H1 (cell line): ENCODE measurements at regions not wholly inside any gene's neighbourhood (a gene's known extent, or its start where the extent isn't known, plus 50 kb on each side); places are given as distances from the start of the nearest gene placed in this dataset.

Experiments
- CTCF ChIA-PET: fragments of 300-600 bp; sonication (Branson Sonifier 250); formaldehyde crosslinking; loops from one replicate; lab custom pipeline; 2021; ENCODE audit not compliant: partially characterized antibody; lab: Charles Lee
- POLR2A ChIA-PET: fragments of 300-600 bp; sonication (Branson Sonifier 250); formaldehyde crosslinking; loops from one replicate; lab custom pipeline; 2021; ENCODE audit warnings: inconsistent platforms; ENCODE audit not compliant: partially characterized antibody; lab: Charles Lee
- DNase-seq, 2 experiments: peaks; one replicate each; pipeline versions ENCODE4 v3.0.0 to v3.0.0-alpha.2; 2010 to 2022; ENCODE audit warnings: low spot score in 2 of 2, low read depth in 1 of 2, mixed read lengths in 1 of 2
- FAIRE-seq: peaks from 2 replicates; lab custom pipeline; 2011; peaks lifted over from hg19 to GRCh38; lab: Jason Lieb, UNC
- H2AFZ ChIP-seq: 2 replicates; pipeline ENCODE4 v1.8.1; 2012; ENCODE audit warnings: low read length, inconsistent platforms
- H2AK5ac ChIP-seq: 2 replicates; pipeline ENCODE4 v1.6.1; 2013; ENCODE audit warnings: low read depth, low read length
- H2BK120ac ChIP-seq: replicated peaks from 2 replicates; pipeline ENCODE3; 2013; ENCODE audit warnings: low read depth, low read length, inconsistent platforms
- H2BK12ac ChIP-seq: 2 replicates; pipeline ENCODE4 v1.6.1; 2013; ENCODE audit warnings: low read depth, low read length
- H2BK15ac ChIP-seq: 2 replicates; pipeline ENCODE4 v1.6.1; 2013; ENCODE audit warnings: low read length
- H2BK20ac ChIP-seq: 2 replicates; pipeline ENCODE4 v1.6.1; 2013; ENCODE audit warnings: low read length
- H2BK5ac ChIP-seq: 2 replicates; pipeline ENCODE4 v1.6.1; 2013; ENCODE audit warnings: low read depth, low read length
- H3K14ac ChIP-seq: 2 replicates; pipeline ENCODE4 v1.6.1; 2013; ENCODE audit warnings: inconsistent platforms; ENCODE audit not compliant: insufficient read length
- H3K18ac ChIP-seq: 2 replicates; pipeline ENCODE4 v1.6.1; 2013; ENCODE audit warnings: low read length; ENCODE audit errors: extremely low read depth
- H3K23ac ChIP-seq: 2 replicates; pipeline ENCODE4 v1.6.1; 2013; ENCODE audit warnings: inconsistent platforms; ENCODE audit not compliant: insufficient read length
- H3K23me2 ChIP-seq: 2 replicates; pipeline ENCODE4 v1.6.1; 2013; ENCODE audit warnings: low read depth, low read length
- H3K27ac ChIP-seq: 2 replicates; pipeline ENCODE4 v1.6.1; 2011; ENCODE audit warnings: low read depth, low read length, inconsistent platforms
- H3K27me3 ChIP-seq, 4 experiments: replicated peaks in 1 of 4; 1 replicate in 1 of 4; 2 replicates in 3 of 4; pipeline versions ENCODE4 v1.6.1 to v1.8.1; 2011 to 2013; ENCODE audit warnings: low read length in 3 of 4, mild to moderate bottlenecking in 3 of 4, inconsistent platforms in 2 of 4, mixed read lengths in 2 of 4, moderate library complexity in 1 of 4; ENCODE audit not compliant: control insufficient read depth in 3 of 4, insufficient read depth in 3 of 4; ENCODE audit errors: extremely low read depth in 1 of 4
- H3K36me3 ChIP-seq, 4 experiments: 2 replicates each; pipeline versions ENCODE4 v1.6.1 to v1.8.1; 2011 to 2013; ENCODE audit warnings: mild to moderate bottlenecking in 4 of 4, low read length in 3 of 4, moderate library complexity in 2 of 4, control low read depth in 1 of 4, inconsistent platforms in 1 of 4; ENCODE audit not compliant: insufficient read depth in 4 of 4, control insufficient read depth in 2 of 4
- H3K4ac ChIP-seq: replicated peaks from 2 replicates; pipeline ENCODE3; 2013; ENCODE audit warnings: low read length, low read depth, mixed read lengths, inconsistent platforms; ENCODE audit not compliant: insufficient read length
- H3K4me1 ChIP-seq, 4 experiments: replicated peaks in 1 of 4; 1 replicate in 1 of 4; 2 replicates in 3 of 4; pipeline versions ENCODE4 v1.6.1 to v1.8.1; 2011 to 2013; ENCODE audit warnings: low read length in 3 of 4, inconsistent platforms in 2 of 4, mixed read lengths in 1 of 4; ENCODE audit not compliant: insufficient read depth in 4 of 4, control insufficient read depth in 3 of 4
- H3K4me2 ChIP-seq, 2 experiments: 2 replicates each; pipeline versions ENCODE4 v1.6.1 to v1.8.1; 2011 to 2013; ENCODE audit warnings: low read depth in 2 of 2, low read length in 2 of 2, control low read depth in 1 of 2, inconsistent platforms in 1 of 2, mild to moderate bottlenecking in 1 of 2; ENCODE audit not compliant: insufficient read depth in 1 of 2
- H3K4me3 ChIP-seq, 4 experiments: fragments of 200-600, 300-600 bp in 1 of 4; sonication (generic), shearing (Covaris generic), sonication (Bioruptor Twin) in 1 of 4; 2 replicates each; pipeline versions ENCODE4 v1.5.1 to v1.8.1; 2011 to 2016; ENCODE audit warnings: low read length in 4 of 4, low read depth in 3 of 4, control low read depth in 2 of 4, inconsistent platforms in 2 of 4, mild to moderate bottlenecking in 2 of 4, mixed read lengths in 1 of 4, moderate library complexity in 1 of 4; ENCODE audit not compliant: insufficient read depth in 2 of 4; ENCODE audit errors: extremely low read depth in 1 of 4
- H3K56ac ChIP-seq: replicated peaks from 2 replicates; pipeline ENCODE3; 2013; ENCODE audit warnings: low read depth, mild to moderate bottlenecking, mixed read lengths, low read length, inconsistent platforms; ENCODE audit not compliant: insufficient read length
- H3K79me1 ChIP-seq: 2 replicates; pipeline ENCODE4 v1.6.1; 2013; ENCODE audit warnings: low read depth, low read length, control low read depth
- H3K79me2 ChIP-seq, 2 experiments: 2 replicates each; pipeline versions ENCODE4 v1.6.1 to v1.8.1; 2012 to 2013; ENCODE audit warnings: low read length in 2 of 2, mild to moderate bottlenecking in 2 of 2, inconsistent platforms in 1 of 2; ENCODE audit not compliant: insufficient read depth in 2 of 2, control insufficient read depth in 1 of 2
- H3K9ac ChIP-seq, 4 experiments: replicated peaks in 1 of 4; 1 replicate in 1 of 4; 2 replicates in 3 of 4; pipeline versions ENCODE4 v1.6.1 to v1.8.1; 2011 to 2013; ENCODE audit warnings: low read depth in 3 of 4, low read length in 3 of 4, control low read depth in 2 of 4, mild to moderate bottlenecking in 2 of 4, moderate library complexity in 2 of 4, inconsistent platforms in 1 of 4; ENCODE audit errors: extremely low read depth in 1 of 4
- H3K9me3 ChIP-seq, 2 experiments: 2 replicates each; pipeline versions ENCODE4 v1.6.1 to v1.8.1; 2012 to 2013; ENCODE audit warnings: mild to moderate bottlenecking in 2 of 2, moderate library complexity in 2 of 2, control low read depth in 1 of 2, inconsistent platforms in 1 of 2, low read depth in 1 of 2, low read length in 1 of 2, mixed read lengths in 1 of 2; ENCODE audit not compliant: insufficient read depth in 2 of 2
- H4K20me1 ChIP-seq, 2 experiments: replicated peaks in 1 of 2; 2 replicates each; pipeline versions ENCODE3 to v1.8.1; 2011 to 2013; ENCODE audit warnings: inconsistent platforms in 2 of 2, low read length in 2 of 2, mild to moderate bottlenecking in 1 of 2; ENCODE audit not compliant: insufficient read depth in 2 of 2, control insufficient read depth in 1 of 2
- H4K5ac ChIP-seq: 2 replicates; pipeline ENCODE4 v1.6.1; 2013; ENCODE audit warnings: low read length, low read depth, mixed read lengths, inconsistent platforms; ENCODE audit not compliant: insufficient read length
- H4K8ac ChIP-seq: 2 replicates; pipeline ENCODE4 v1.8.0; 2013; ENCODE audit warnings: mild to moderate bottlenecking, moderate library complexity, low read length, inconsistent platforms; ENCODE audit not compliant: insufficient read depth; ENCODE audit errors: extremely low read depth
- H4K91ac ChIP-seq: replicated peaks from 2 replicates; pipeline ENCODE3; 2013; ENCODE audit warnings: low read length, mixed read lengths, inconsistent platforms; ENCODE audit not compliant: insufficient read length
- ASH2L ChIP-seq: fragments of 200-600, 300-600 bp; sonication (generic); IDR thresholded peaks from one replicate; pipeline ENCODE4 v1.7.1; 2017; ENCODE audit warnings: low read length
- BCL11A ChIP-seq, 2 experiments: IDR thresholded peaks; one replicate each; pipeline ENCODE4 v1.6.1; 2011; ENCODE audit warnings: low read depth in 2 of 2, low read length in 2 of 2, mild to moderate bottlenecking in 2 of 2
- EGR1 ChIP-seq: IDR thresholded peaks from 2 replicates; pipeline ENCODE4 v1.6.1; 2011; ENCODE audit warnings: low read depth, low read length, borderline replicate concordance
- EP300 ChIP-seq, 2 experiments: IDR thresholded peaks; 1 replicate in 1 of 2; 2 replicates in 1 of 2; pipeline ENCODE4 v1.6.1; 2011 to 2012; ENCODE audit warnings: low read depth in 2 of 2, low read length in 2 of 2, mild to moderate bottlenecking in 2 of 2, borderline replicate concordance in 1 of 2, inconsistent platforms in 1 of 2, moderate library complexity in 1 of 2
- HDAC6 ChIP-seq: IDR thresholded peaks from one replicate; pipeline ENCODE4 v1.7.1; 2012; ENCODE audit warnings: low read depth, mild to moderate bottlenecking, inconsistent platforms, low read length, moderate library complexity
- MAFK ChIP-seq: IDR thresholded peaks from 2 replicates; pipeline ENCODE4 v1.6.1; 2012; ENCODE audit warnings: low read depth, mild to moderate bottlenecking, improper control_type of control experiment, low read length
- RNF2 ChIP-seq: fragments of 200-900, 300-1000 bp; sonication (generic); IDR thresholded peaks from 2 replicates; pipeline ENCODE4 v1.7.1; 2016; ENCODE audit warnings: borderline replicate concordance, low read depth, mild to moderate bottlenecking, antibody characterized with exemption, low read length; ENCODE audit not compliant: poor library complexity, severe bottlenecking; ENCODE audit errors: missing control alignments
- SUZ12 ChIP-seq: fragments of 200-600 bp; sonication (generic); IDR thresholded peaks from 2 replicates; pipeline ENCODE4 v1.6.1; 2012; ENCODE audit warnings: mild to moderate bottlenecking, inconsistent platforms, low read length, moderate library complexity, mixed read lengths
- YY1 ChIP-seq: IDR thresholded peaks from 2 replicates; pipeline ENCODE4 v1.6.1; 2011; ENCODE audit warnings: low read depth, mild to moderate bottlenecking, low read length
- WGBS, 2 experiments: shearing (Covaris generic) in 1 of 2; methylation state at CpG; one replicate each; pipeline versions ENCODE4 v1.1.6 to v1.1.7; 2013 to 2015; ENCODE audit warnings: low lambda C conversion rate in 2 of 2, mixed read lengths in 2 of 2, inconsistent platforms in 1 of 2, low coverage in 1 of 2, missing lambda C conversion rate in 1 of 2; ENCODE audit not compliant: insufficient replicate concordance in 2 of 2, insufficient coverage in 1 of 2, insufficient read length in 1 of 2; ENCODE audit errors: extremely low coverage in 1 of 2, missing lambda C conversion rate in 1 of 2; 5-methylcytosine and 5-hydroxymethylcytosine counted together
- TF ChIP-seq, protein P1 (sequence below): IDR thresholded peaks from 2 replicates; pipeline ENCODE4 v1.6.1; 2012; ENCODE audit warnings: low read length, inconsistent platforms

DNA sequence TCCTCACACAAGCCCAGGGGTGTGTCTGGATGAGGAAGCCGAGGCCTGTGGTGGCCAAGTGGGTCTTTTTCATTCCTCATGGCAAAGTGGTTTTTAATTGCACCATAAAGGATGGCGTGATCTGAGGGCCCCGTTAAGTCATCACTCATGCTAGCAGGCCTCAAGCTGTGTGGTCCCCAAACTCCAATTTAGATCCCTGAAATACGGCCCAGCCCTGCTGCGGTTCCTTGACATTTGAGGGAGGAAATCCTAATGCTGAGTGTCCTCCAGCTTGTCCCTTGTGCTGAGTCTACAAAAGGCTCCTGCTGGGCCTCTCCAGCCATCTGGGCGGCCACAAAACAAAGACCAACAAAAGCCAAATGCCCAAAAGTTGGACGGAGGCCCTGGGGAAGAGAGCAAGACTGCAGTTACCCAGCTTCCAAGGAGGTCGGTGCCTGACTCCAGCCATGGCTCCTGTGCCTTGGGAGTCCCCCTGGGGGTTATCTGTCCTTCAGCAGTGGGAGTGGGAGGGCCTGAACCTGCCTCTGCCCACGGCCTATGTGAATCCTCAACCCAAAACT lies 162.3 kb upstream of the PDE10A start:
- DNase-seq = no peak
- no peak overlapping the region for H3K4me2 ChIP-seq

More for the DNA sequence above, 162.3 kb upstream of the PDE10A start:
- H4K91ac ChIP-seq = no peak overlapping the region
- no peak overlapping the region for H4K8ac ChIP-seq
- H2AK5ac ChIP-seq = no peak overlapping the region
- no peaks in the 10 kb centered on the region for H3K79me2 ChIP-seq
- WGBS, 2 experiments = 87% methylated on average over 9 of the region's 9 CpGs; no CpG with 5 or more reads in 1 of the 2 experiments
- no peaks in the 10 kb centered on the region for H3K9me3 ChIP-seq
- no peak overlapping the region for H2BK20ac ChIP-seq
- TF ChIP-seq SUZ12 (no peak), HDAC6 (no peak), MAFK (no peak), BCL11A (IDR thresholded peaks at IDR 0.05; ENCODE audit: low read depth in 2 of 2, low read length in 2 of 2) (no peak), ASH2L (no peak), EP300 (IDR thresholded peaks at IDR 0.05; ENCODE audit: borderline replicate concordance in 1 of 2, low read depth in 2 of 2, low read length in 2 of 2) (no peak), EGR1 (no peak), RNF2 (no peak), YY1 (no peak)
- TF ChIP-seq, protein P1, sequence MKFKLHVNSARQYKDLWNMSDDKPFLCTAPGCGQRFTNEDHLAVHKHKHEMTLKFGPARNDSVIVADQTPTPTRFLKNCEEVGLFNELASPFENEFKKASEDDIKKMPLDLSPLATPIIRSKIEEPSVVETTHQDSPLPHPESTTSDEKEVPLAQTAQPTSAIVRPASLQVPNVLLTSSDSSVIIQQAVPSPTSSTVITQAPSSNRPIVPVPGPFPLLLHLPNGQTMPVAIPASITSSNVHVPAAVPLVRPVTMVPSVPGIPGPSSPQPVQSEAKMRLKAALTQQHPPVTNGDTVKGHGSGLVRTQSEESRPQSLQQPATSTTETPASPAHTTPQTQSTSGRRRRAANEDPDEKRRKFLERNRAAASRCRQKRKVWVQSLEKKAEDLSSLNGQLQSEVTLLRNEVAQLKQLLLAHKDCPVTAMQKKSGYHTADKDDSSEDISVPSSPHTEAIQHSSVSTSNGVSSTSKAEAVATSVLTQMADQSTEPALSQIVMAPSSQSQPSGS = no peak
- no peak for FAIRE-seq
- no peak overlapping the region for H2BK15ac ChIP-seq
- ChIA-PET POLR2A (no interaction called here), CTCF (no interaction called here)
- 0 out of 2 replicates have a peak overlapping the region, but pooled peaks have one; percentile 20 for H2AFZ ChIP-seq
- H2BK12ac ChIP-seq = no peak overlapping the region
- no peak overlapping the region for H3K14ac ChIP-seq
- H3K4me3 ChIP-seq = no peak overlapping the region
- H3K4me1 ChIP-seq = peaks cover 0 to 8% (median 3%) of the 10 kb centered on the region in 4 experiments; a peak in 3 of 7 replicates
- H3K18ac ChIP-seq = no peak overlapping the region
- H3K4ac ChIP-seq = no peak overlapping the region
- H3K79me1 ChIP-seq = no peaks in the 10 kb centered on the region
- no peak overlapping the region for H2BK120ac ChIP-seq
- H4K20me1 ChIP-seq = no peaks in the 10 kb centered on the region
- H4K5ac ChIP-seq = no peak overlapping the region
- H3K23ac ChIP-seq = no peak overlapping the region
- no peaks in the 10 kb centered on the region for H3K36me3 ChIP-seq
- no peak overlapping the region for H2BK5ac ChIP-seq
- H3K27me3 ChIP-seq = no peaks in the 10 kb centered on the region
- no peak overlapping the region for H3K9ac ChIP-seq
- no peaks in the 10 kb centered on the region for H3K23me2 ChIP-seq
- H3K56ac ChIP-seq = no peak overlapping the region
- no peak overlapping the region for H3K27ac ChIP-seq
